Keratinocyte (primary cell): ENCODE measurements at regions not wholly inside any gene's neighbourhood (a gene's known extent, or its start where the extent isn't known, plus 50 kb on each side); places are given as distances from the start of the nearest gene placed in this dataset.

ENCODE experiments used
- DNase-seq: peaks from one replicate; pipeline ENCODE4 v3.0.0-alpha.2; 2011; ENCODE audit warnings: low read depth, missing footprints, low spot score
- FAIRE-seq: peaks from 2 replicates; lab custom pipeline; 2011; peaks lifted over from hg19 to GRCh38; lab: Jason Lieb, UNC
- H2AFZ ChIP-seq: 2 replicates; pipeline ENCODE4 v1.6.0; 2012; ENCODE audit warnings: low read length, control low read depth, inconsistent platforms; ENCODE audit not compliant: control insufficient read depth
- H3K27ac ChIP-seq: 2 replicates; pipeline ENCODE4 v1.5.1; 2011; ENCODE audit warnings: low read length; ENCODE audit not compliant: control insufficient read depth, insufficient read depth
- H3K27me3 ChIP-seq: 3 replicates; pipeline ENCODE4 v1.6.0; 2011; ENCODE audit warnings: low read length; ENCODE audit not compliant: control insufficient read depth, insufficient read depth; ENCODE audit errors: extremely low read depth
- H3K36me3 ChIP-seq, 2 experiments: 2 replicates in 1 of 2; 3 replicates in 1 of 2; pipeline ENCODE4 v1.5.1; 2011; ENCODE audit warnings: low read length in 2 of 2, mild to moderate bottlenecking in 1 of 2; ENCODE audit not compliant: control insufficient read depth in 2 of 2, insufficient read depth in 2 of 2; ENCODE audit errors: extremely low read depth in 1 of 2
- H3K4me1 ChIP-seq: 3 replicates; pipeline ENCODE4 v1.5.1; 2011; ENCODE audit warnings: low read length; ENCODE audit not compliant: control insufficient read depth, insufficient read depth; ENCODE audit errors: extremely low read depth
- H3K4me2 ChIP-seq: 3 replicates; pipeline ENCODE4 v1.6.0; 2011; ENCODE audit warnings: low read depth, low read length; ENCODE audit not compliant: control insufficient read depth, insufficient read depth; ENCODE audit errors: extremely low read depth
- H3K4me3 ChIP-seq, 3 experiments: fragments of 200-600 bp in 1 of 3; sonication (generic) in 1 of 3; 2 replicates in 2 of 3; 3 replicates in 1 of 3; pipeline ENCODE4 v1.5.1; 2011 to 2016; ENCODE audit warnings: low read length in 3 of 3, mild to moderate bottlenecking in 3 of 3, control low read depth in 2 of 3, inconsistent platforms in 1 of 3, low read depth in 1 of 3, mixed read lengths in 1 of 3, mixed run types in 1 of 3, moderate library complexity in 1 of 3; ENCODE audit not compliant: control insufficient read depth in 2 of 3, insufficient read depth in 2 of 3; ENCODE audit errors: extremely low read depth in 1 of 3
- H3K79me2 ChIP-seq: 2 replicates; pipeline ENCODE4 v1.6.0; 2012; ENCODE audit warnings: low read length; ENCODE audit not compliant: control insufficient read depth, insufficient read depth
- H3K9ac ChIP-seq: 3 replicates; pipeline ENCODE4 v1.6.0; 2011; ENCODE audit warnings: low read length; ENCODE audit not compliant: control insufficient read depth, insufficient read depth; ENCODE audit errors: extremely low read depth
- H3K9me1 ChIP-seq: 3 replicates; pipeline ENCODE4 v1.6.0; 2011; ENCODE audit warnings: low read length; ENCODE audit not compliant: control insufficient read depth, insufficient read depth; ENCODE audit errors: extremely low read depth
- H3K9me3 ChIP-seq: 2 replicates; pipeline ENCODE4 v1.5.1; 2012; ENCODE audit warnings: low read depth, low read length; ENCODE audit not compliant: control insufficient read depth
- H4K20me1 ChIP-seq: 3 replicates; pipeline ENCODE4 v1.6.0; 2011; ENCODE audit warnings: low read length; ENCODE audit not compliant: control insufficient read depth, insufficient read depth; ENCODE audit errors: extremely low read depth
- CTCF ChIP-seq, 3 experiments: IDR thresholded peaks in 1 of 3; conservative IDR thresholded peaks in 1 of 3; optimal IDR thresholded peaks in 1 of 3; 2 replicates in 2 of 3; 3 replicates in 1 of 3; pipeline versions ENCODE3 to v1.5.1; 2011; ENCODE audit warnings: low read length in 3 of 3, mild to moderate bottlenecking in 3 of 3, moderate library complexity in 2 of 3, control low read depth in 1 of 3, inconsistent platforms in 1 of 3; ENCODE audit not compliant: insufficient read depth in 2 of 3; ENCODE audit errors: extremely low read depth in 1 of 3
- EZH2 ChIP-seq: IDR thresholded peaks from one replicate; pipeline ENCODE4 v1.6.1; 2012; ENCODE audit warnings: inconsistent platforms, mild to moderate bottlenecking, low read length, moderate library complexity
- dilution Hi-C: fragments of 300-500 bp; cut with MboI; formaldehyde crosslinking; loops from one replicate; pipeline ENCODE4 v1.7.0; 2020; ENCODE audit warnings: low sequenced_read_pairs; ENCODE audit not compliant: extremely low pct_ligation_motif_present

GRCh38 chr18:76266236-76266991 lies 228.6 kb downstream of the ZNF516 start:
- TF ChIP-seq EZH2 (no peak), CTCF (optimal IDR thresholded peaks at IDR 0.05 in 1 of 3, IDR thresholded peaks at IDR 0.05 in 1 of 3, conservative IDR thresholded peaks at IDR 0.05 in 1 of 3; ENCODE audit: extremely low read depth in 1 of 3, insufficient read depth in 2 of 3, low read length in 3 of 3) (no peak)
- Histone ChIP-seq H3K79me2 (no peaks in the 10 kb centered on the region), H3K27ac (no peak overlapping the region), H3K4me1 (peaks cover 12% of the 10 kb centered on the region), H3K9ac (no peak overlapping the region), H3K9me1 (no peaks in the 10 kb centered on the region), H4K20me1 (no peaks in the 10 kb centered on the region), H2AFZ (peak overlapping the region; percentile 33), H3K4me2 (no peak overlapping the region), H3K36me3 (no peaks in the 10 kb centered on the region), H3K27me3 (no peaks in the 10 kb centered on the region), H3K9me3 (no peaks in the 10 kb centered on the region), H3K4me3 (no peak overlapping the region)
- dilution Hi-C loops = no loop called here
- DNase-seq (no peak), FAIRE-seq (no peak)

GRCh38 chr18:76265497-76266235 lies 229.4 kb downstream of the ZNF516 start:
- no peak for DNase-seq
- Histone ChIP-seq H3K27me3 (no peaks in the 10 kb centered on the region), H3K9ac (no peak overlapping the region), H3K36me3 (no peaks in the 10 kb centered on the region), H3K79me2 (no peaks in the 10 kb centered on the region), H3K4me2 (no peak overlapping the region), H3K4me3 (no peak overlapping the region), H3K9me1 (no peaks in the 10 kb centered on the region), H2AFZ (peak overlapping the region; percentile 33), H3K4me1 (peaks cover 12% of the 10 kb centered on the region), H3K9me3 (no peaks in the 10 kb centered on the region), H4K20me1 (no peaks in the 10 kb centered on the region), H3K27ac (no peak overlapping the region)
- TF ChIP-seq CTCF (optimal IDR thresholded peaks at IDR 0.05 in 1 of 3, IDR thresholded peaks at IDR 0.05 in 1 of 3, conservative IDR thresholded peaks at IDR 0.05 in 1 of 3; ENCODE audit: extremely low read depth in 1 of 3, insufficient read depth in 2 of 3, low read length in 3 of 3) (no peak), EZH2 (no peak)
- dilution Hi-C loops = no loop called here
- FAIRE-seq = no peak
